ENCODE measurements at regions not wholly inside any gene's neighbourhood (a gene's known extent, or its start where the extent isn't known, plus 50 kb on each side); places are given as distances from the start of the nearest gene placed in this dataset.
A peak's percentile ranks its signal among the peaks of the same experiment; 100 is the strongest.
"Not testable (repeated sequence)": the region's sequence is repeated elsewhere in the genome, so short reads cannot be mapped to it uniquely, and the experiment has no call there.

DNA sequence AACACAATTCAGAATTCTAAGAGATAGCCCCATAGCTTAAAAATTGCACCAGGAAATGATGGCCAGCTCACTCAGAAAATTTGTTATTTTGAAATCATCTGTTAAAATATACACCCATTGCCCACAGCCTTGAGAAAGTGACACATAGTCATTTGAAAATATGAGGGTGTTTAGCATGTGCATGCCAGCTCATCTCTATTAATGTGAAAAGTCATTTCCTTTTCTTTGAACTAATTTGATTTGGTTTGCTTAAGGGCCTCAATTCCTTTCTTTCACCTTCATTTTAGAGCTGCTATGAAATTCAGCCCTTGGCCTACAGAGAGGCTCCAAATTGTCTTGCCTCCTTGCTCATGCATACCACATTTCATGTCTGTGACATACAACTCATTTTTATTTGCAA, 241.4 kb downstream of the PHLDA1 start:
- no peak for ATAC-seq
- peak overlapping the region in 1 of 2 experiments; percentile 12; a peak in 1 of 6 replicates for H3K27ac ChIP-seq
- no peak overlapping the region for H3K4me3 ChIP-seq
- no peak for DNase-seq (ENCODE audit: low read depth in 1 of 2, low spot score in 1 of 2)
- TF ChIP-seq MAFK (IDR thresholded peaks at IDR 0.05; ENCODE audit: partially characterized antibody) (no peak), ZSCAN20 (CRISPR knock-in tag; IDR thresholded peaks at IDR 0.05) (no peak), KDM5A (IDR thresholded peaks at IDR 0.05) (no peak), SMC3 (IDR thresholded peaks at IDR 0.05) (no peak), RNF2 (IDR thresholded peaks at IDR 0.05; ENCODE audit: borderline replicate concordance, low read depth) (no peak), FOXS1 (CRISPR knock-in tag; IDR thresholded peaks at IDR 0.05) (no peak), CBX2 (IDR thresholded peaks at IDR 0.05; ENCODE audit: borderline replicate concordance, low read depth) (no peak), TFCP2L1 (CRISPR knock-in tag; IDR thresholded peaks at IDR 0.05) (no peak), KDM1A (IDR thresholded peaks at IDR 0.05; ENCODE audit: low read depth) (no peak), ZC3H11A (IDR thresholded peaks at IDR 0.05) (no peak), NFE2L2 (conservative IDR thresholded peaks at IDR 0.05; ENCODE audit: low read length) (no peak), FOSB (CRISPR knock-in tag; IDR thresholded peaks at IDR 0.05) (no peak), CHD4 (IDR thresholded peaks at IDR 0.05; ENCODE audit: borderline replicate concordance) (no peak), EP300 (IDR thresholded peaks at IDR 0.05) (no peak), TP53 (CRISPR knock-in tag; IDR thresholded peaks at IDR 0.05) (no peak)
- TF ChIP-seq, protein P1, sequence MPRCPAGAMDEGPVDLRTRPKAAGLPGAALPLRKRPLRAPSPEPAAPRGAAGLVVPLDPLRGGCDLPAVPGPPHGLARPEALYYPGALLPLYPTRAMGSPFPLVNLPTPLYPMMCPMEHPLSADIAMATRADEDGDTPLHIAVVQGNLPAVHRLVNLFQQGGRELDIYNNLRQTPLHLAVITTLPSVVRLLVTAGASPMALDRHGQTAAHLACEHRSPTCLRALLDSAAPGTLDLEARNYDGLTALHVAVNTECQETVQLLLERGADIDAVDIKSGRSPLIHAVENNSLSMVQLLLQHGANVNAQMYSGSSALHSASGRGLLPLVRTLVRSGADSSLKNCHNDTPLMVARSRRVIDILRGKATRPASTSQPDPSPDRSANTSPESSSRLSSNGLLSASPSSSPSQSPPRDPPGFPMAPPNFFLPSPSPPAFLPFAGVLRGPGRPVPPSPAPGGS (IDR thresholded peaks at IDR 0.05) = no peak
- TF ChIP-seq, protein P2, sequence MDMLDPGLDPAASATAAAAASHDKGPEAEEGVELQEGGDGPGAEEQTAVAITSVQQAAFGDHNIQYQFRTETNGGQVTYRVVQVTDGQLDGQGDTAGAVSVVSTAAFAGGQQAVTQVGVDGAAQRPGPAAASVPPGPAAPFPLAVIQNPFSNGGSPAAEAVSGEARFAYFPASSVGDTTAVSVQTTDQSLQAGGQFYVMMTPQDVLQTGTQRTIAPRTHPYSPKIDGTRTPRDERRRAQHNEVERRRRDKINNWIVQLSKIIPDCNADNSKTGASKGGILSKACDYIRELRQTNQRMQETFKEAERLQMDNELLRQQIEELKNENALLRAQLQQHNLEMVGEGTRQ (IDR thresholded peaks at IDR 0.05) = no peak
- TF ChIP-seq, protein P3, sequence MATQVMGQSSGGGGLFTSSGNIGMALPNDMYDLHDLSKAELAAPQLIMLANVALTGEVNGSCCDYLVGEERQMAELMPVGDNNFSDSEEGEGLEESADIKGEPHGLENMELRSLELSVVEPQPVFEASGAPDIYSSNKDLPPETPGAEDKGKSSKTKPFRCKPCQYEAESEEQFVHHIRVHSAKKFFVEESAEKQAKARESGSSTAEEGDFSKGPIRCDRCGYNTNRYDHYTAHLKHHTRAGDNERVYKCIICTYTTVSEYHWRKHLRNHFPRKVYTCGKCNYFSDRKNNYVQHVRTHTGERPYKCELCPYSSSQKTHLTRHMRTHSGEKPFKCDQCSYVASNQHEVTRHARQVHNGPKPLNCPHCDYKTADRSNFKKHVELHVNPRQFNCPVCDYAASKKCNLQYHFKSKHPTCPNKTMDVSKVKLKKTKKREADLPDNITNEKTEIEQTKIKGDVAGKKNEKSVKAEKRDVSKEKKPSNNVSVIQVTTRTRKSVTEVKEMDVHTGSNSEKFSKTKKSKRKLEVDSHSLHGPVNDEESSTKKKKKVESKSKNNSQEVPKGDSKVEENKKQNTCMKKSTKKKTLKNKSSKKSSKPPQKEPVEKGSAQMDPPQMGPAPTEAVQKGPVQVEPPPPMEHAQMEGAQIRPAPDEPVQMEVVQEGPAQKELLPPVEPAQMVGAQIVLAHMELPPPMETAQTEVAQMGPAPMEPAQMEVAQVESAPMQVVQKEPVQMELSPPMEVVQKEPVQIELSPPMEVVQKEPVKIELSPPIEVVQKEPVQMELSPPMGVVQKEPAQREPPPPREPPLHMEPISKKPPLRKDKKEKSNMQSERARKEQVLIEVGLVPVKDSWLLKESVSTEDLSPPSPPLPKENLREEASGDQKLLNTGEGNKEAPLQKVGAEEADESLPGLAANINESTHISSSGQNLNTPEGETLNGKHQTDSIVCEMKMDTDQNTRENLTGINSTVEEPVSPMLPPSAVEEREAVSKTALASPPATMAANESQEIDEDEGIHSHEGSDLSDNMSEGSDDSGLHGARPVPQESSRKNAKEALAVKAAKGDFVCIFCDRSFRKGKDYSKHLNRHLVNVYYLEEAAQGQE (IDR thresholded peaks at IDR 0.05) = no peak
- ChIA-PET CTCF (interaction anchor here (1.0 kb wide), 1 partner anchor 22 kb away, joined by 3 read pairs; no protein-coding TSS in a partner anchor), POLR2A (no interaction called here)
- H3K4me2 ChIP-seq = no peak overlapping the region
- H3K4me1 ChIP-seq = no peaks in the 10 kb centered on the region
- no peaks in the 10 kb centered on the region for H3K9me3 ChIP-seq
- no peak for FAIRE-seq

DNA sequence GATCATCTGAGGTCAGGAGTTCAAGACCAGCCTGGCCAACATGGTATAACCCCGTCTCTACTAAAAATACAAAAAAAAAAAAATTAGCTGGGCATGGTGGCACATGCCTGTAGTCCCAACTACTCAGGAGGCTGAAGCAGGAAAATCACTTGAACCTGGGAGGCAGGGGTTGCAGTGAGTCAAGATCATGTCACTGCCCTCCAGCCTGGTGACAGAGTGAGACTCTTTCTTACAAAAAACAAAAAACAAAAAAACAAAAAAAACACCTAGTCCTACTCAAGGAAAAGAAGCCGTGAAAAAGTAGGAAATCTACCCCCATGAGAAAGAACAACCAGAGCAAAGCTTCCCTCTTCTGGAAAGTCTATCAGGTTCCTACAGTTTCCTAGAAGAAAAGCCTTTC, 244.4 kb downstream of the PHLDA1 start:
- H3K4me2 ChIP-seq; POLR2A ChIA-PET; H3K4me3 ChIP-seq; ATAC-seq; DNase-seq (ENCODE audit: low read depth in 1 of 2, low spot score in 1 of 2); H3K9me3 ChIP-seq; CTCF ChIA-PET; FAIRE-seq: not testable (repeated sequence)
- H3K4me1 ChIP-seq = peaks cover 12% of the 10 kb centered on the region
- 0 out of 6 replicates have a peak overlapping the region, but pooled peaks have one; percentile 7 to 17 for H3K27ac ChIP-seq
- WGBS (ENCODE audit: missing lambda C conversion rate) = 87% methylated on average over 2 of the region's 2 CpGs

DNA sequence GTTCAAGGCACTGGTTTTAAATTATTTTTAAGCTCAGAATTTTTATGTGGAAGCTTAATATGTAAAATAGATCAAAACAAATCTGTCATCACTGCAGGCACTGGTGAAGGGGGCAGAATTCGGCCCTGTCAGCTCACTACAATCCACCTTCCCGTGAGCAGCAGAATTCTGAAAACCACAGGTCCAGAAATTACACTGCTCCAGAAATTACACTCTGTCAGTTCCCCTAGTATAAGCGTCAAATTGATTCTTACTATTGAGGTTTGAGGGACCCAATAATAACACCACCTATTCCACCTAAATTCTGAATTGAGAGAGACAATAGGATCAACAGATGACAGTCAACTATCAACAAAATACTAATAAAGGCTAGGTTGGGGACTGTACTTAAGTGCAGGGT, 245.5 kb downstream of the PHLDA1 start:
- H3K4me1 ChIP-seq = peaks cover 23% of the 10 kb centered on the region
- ChIA-PET POLR2A (no interaction called here), CTCF (no interaction called here)
- H3K4me2 ChIP-seq = no peak overlapping the region
- FAIRE-seq = no peak
- H3K9me3 ChIP-seq = no peaks in the 10 kb centered on the region
- ATAC-seq = no peak
- no peak for DNase-seq (ENCODE audit: low read depth in 1 of 2, low spot score in 1 of 2)
- no peak overlapping the region for H3K4me3 ChIP-seq
- WGBS (ENCODE audit: missing lambda C conversion rate) = 90% methylated on average over 3 of the region's 3 CpGs
- peak overlapping the region in 1 of 2 experiments; percentile 42; a peak in 2 of 6 replicates for H3K27ac ChIP-seq
- TF ChIP-seq RARB (CRISPR knock-in tag; IDR thresholded peaks at IDR 0.05) (no peak), SMC3 (IDR thresholded peaks at IDR 0.05) (no peak), HEYL (CRISPR knock-in tag; IDR thresholded peaks at IDR 0.05) (no peak), KDM5A (IDR thresholded peaks at IDR 0.05) (no peak), POLR2AphosphoS2 (conservative IDR thresholded peaks at IDR 0.05; ENCODE audit: low read length) (no peak), MAFK (IDR thresholded peaks at IDR 0.05; ENCODE audit: partially characterized antibody) (no peak), EP300 (IDR thresholded peaks at IDR 0.05) (no peak), RCOR1 (IDR thresholded peaks at IDR 0.05; ENCODE audit: low read depth, low read length) (no peak), GATA3 (IDR thresholded peaks at IDR 0.05; ENCODE audit: borderline replicate concordance) (no peak)
- TF ChIP-seq, protein P4, sequence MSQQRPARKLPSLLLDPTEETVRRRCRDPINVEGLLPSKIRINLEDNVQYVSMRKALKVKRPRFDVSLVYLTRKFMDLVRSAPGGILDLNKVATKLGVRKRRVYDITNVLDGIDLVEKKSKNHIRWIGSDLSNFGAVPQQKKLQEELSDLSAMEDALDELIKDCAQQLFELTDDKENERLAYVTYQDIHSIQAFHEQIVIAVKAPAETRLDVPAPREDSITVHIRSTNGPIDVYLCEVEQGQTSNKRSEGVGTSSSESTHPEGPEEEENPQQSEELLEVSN (IDR thresholded peaks at IDR 0.05; ENCODE audit: borderline replicate concordance, low read depth) = no peak
- TF ChIP-seq, protein P3 (IDR thresholded peaks at IDR 0.05) = no peak
- TF ChIP-seq, protein P5, sequence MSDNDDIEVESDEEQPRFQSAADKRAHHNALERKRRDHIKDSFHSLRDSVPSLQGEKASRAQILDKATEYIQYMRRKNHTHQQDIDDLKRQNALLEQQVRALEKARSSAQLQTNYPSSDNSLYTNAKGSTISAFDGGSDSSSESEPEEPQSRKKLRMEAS (IDR thresholded peaks at IDR 0.05) = no peak
